ENCODE measurements at regions not wholly inside any gene's neighbourhood (a gene's known extent, or its start where the extent isn't known, plus 50 kb on each side); places are given as distances from the start of the nearest gene placed in this dataset.

DNA sequence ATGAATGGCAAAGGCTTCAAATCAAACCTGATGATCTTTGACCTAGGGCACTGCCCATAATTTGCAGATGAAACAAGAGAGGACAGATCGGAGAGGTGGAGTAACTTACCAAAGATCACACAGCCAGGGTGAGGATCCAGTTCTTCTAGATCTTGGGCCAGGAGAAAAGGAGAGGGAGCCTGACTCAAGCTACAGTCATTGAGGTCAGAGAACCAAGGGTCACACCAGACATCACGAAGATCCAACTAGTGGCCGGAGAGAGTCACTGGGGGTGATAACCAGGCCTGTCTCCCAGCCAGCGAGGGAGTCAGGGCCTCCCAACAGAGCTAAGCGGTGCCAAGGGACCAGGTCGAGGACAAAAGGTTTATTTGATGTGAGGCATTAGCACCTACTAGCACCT lies 115.0 kb downstream of the RIPK4 start:
- Histone ChIP-seq H3K4me2 (ENCODE audit: insufficient read depth in 1 of 2, low read depth in 2 of 2, low read length in 2 of 2) (no peak overlapping the region), H3K79me1 (ENCODE audit: low read depth, low read length) (no peaks in the 10 kb centered on the region), H4K20me1 (replicated peaks in 1 of 2; ENCODE audit: control insufficient read depth in 1 of 2, insufficient read depth in 2 of 2, low read length in 2 of 2) (no peaks in the 10 kb centered on the region), H2AK5ac (ENCODE audit: low read depth, low read length) (no peak overlapping the region), H4K5ac (ENCODE audit: insufficient read length, low read depth, low read length) (no peak overlapping the region), H3K14ac (ENCODE audit: insufficient read length) (no peak overlapping the region), H3K4ac (replicated peaks; ENCODE audit: insufficient read length, low read depth, low read length) (no peak overlapping the region), H3K23me2 (ENCODE audit: low read depth, low read length) (no peaks in the 10 kb centered on the region), H3K18ac (ENCODE audit: extremely low read depth, low read length) (no peak overlapping the region), H2BK5ac (ENCODE audit: low read depth, low read length) (no peak overlapping the region), H3K56ac (replicated peaks; ENCODE audit: insufficient read length, low read depth, low read length) (no peak overlapping the region), H3K4me1 (replicated peaks in 1 of 4; ENCODE audit: control insufficient read depth in 3 of 4, insufficient read depth in 4 of 4, low read length in 3 of 4) (peaks cover 0 to 2% (median 1%) of the 10 kb centered on the region in 4 experiments; a peak in 5 of 7 replicates), H2BK120ac (replicated peaks; ENCODE audit: low read depth, low read length) (no peak overlapping the region), H3K79me2 (ENCODE audit: control insufficient read depth in 1 of 2, insufficient read depth in 2 of 2, low read length in 2 of 2) (no peaks in the 10 kb centered on the region), H3K4me3 (ENCODE audit: extremely low read depth in 1 of 4, insufficient read depth in 2 of 4, low read depth in 3 of 4, low read length in 4 of 4) (no peak overlapping the region), H4K91ac (replicated peaks; ENCODE audit: insufficient read length, low read length) (no peak overlapping the region), H2BK12ac (ENCODE audit: low read depth, low read length) (no peak overlapping the region), H2BK15ac (ENCODE audit: low read length) (no peak overlapping the region), H3K27ac (ENCODE audit: low read depth, low read length) (no peak overlapping the region), H2BK20ac (ENCODE audit: low read length) (no peak overlapping the region), H3K36me3 (ENCODE audit: control insufficient read depth in 2 of 4, insufficient read depth in 4 of 4, low read length in 3 of 4) (no peaks in the 10 kb centered on the region), H3K27me3 (replicated peaks in 1 of 4; ENCODE audit: control insufficient read depth in 3 of 4, extremely low read depth in 1 of 4, insufficient read depth in 3 of 4, low read length in 3 of 4) (no peaks in the 10 kb centered on the region), H3K23ac (ENCODE audit: insufficient read length) (no peak overlapping the region), H4K8ac (ENCODE audit: extremely low read depth, insufficient read depth, low read length) (no peak overlapping the region), H3K9ac (replicated peaks in 1 of 4; ENCODE audit: extremely low read depth in 1 of 4, low read depth in 3 of 4, low read length in 3 of 4) (no peak overlapping the region), H2AFZ (ENCODE audit: low read length) (no peak overlapping the region), H3K9me3 (ENCODE audit: insufficient read depth in 2 of 2, low read depth in 1 of 2, low read length in 1 of 2) (no peaks in the 10 kb centered on the region)
- CTCF ChIA-PET (ENCODE audit: partially characterized antibody) = interaction anchor here (0.8 to 2.4 kb wide), 2 partner anchors 13 to 39 kb away, joined by 3 to 8 read pairs; no protein-coding TSS in a partner anchor
- WGBS, 2 experiments (ENCODE audit: extremely low coverage in 1 of 2, insufficient coverage in 1 of 2, insufficient read length in 1 of 2, insufficient replicate concordance in 2 of 2, low coverage in 1 of 2, low lambda C conversion rate in 2 of 2, missing lambda C conversion rate in 1 of 2) = 82% methylated on average over 6 of the region's 6 CpGs; no CpG with 5 or more reads in 1 of the 2 experiments
- DNase-seq (ENCODE audit: low read depth in 1 of 2, low spot score in 2 of 2) (no peak), FAIRE-seq (no peak)
- POLR2A ChIA-PET (ENCODE audit: partially characterized antibody) = interaction anchor here (1.0 kb wide), 1 partner anchor 39 kb away, joined by 3 read pairs; no protein-coding TSS in a partner anchor
- TF ChIP-seq RXRA (IDR thresholded peaks at IDR 0.05; ENCODE audit: insufficient read depth, low read depth, low read length) (no peak), MAFK (IDR thresholded peaks at IDR 0.05; ENCODE audit: low read depth, low read length) (no peak)
- TF ChIP-seq, protein P1, sequence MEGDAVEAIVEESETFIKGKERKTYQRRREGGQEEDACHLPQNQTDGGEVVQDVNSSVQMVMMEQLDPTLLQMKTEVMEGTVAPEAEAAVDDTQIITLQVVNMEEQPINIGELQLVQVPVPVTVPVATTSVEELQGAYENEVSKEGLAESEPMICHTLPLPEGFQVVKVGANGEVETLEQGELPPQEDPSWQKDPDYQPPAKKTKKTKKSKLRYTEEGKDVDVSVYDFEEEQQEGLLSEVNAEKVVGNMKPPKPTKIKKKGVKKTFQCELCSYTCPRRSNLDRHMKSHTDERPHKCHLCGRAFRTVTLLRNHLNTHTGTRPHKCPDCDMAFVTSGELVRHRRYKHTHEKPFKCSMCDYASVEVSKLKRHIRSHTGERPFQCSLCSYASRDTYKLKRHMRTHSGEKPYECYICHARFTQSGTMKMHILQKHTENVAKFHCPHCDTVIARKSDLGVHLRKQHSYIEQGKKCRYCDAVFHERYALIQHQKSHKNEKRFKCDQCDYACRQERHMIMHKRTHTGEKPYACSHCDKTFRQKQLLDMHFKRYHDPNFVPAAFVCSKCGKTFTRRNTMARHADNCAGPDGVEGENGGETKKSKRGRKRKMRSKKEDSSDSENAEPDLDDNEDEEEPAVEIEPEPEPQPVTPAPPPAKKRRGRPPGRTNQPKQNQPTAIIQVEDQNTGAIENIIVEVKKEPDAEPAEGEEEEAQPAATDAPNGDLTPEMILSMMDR (IDR thresholded peaks at IDR 0.05; ENCODE audit: control extremely low read depth in 1 of 3, insufficient read depth in 1 of 3, low read depth in 1 of 3, low read length in 3 of 3) = peak in 1 of 3 experiments; percentile 6; a peak in 1 of 4 replicates

Measured in H1 (cell line).